HEK293 (cell line): ENCODE measurements at regions not wholly inside any gene's neighbourhood (a gene's known extent, or its start where the extent isn't known, plus 50 kb on each side); places are given as distances from the start of the nearest gene placed in this dataset.

Source experiments
- MZF1 ChIP-seq: fragments of 450-650 bp; formaldehyde crosslinking; IDR thresholded peaks from 2 replicates; pipeline ENCODE4 v1.5.1; 2017; ENCODE audit warnings: missing biosample characterization, missing genetic modification characterization, borderline replicate concordance
- RBAK ChIP-seq: fragments of 450-650 bp; formaldehyde crosslinking; IDR thresholded peaks from 2 replicates; pipeline ENCODE4 v1.5.1; 2016; ENCODE audit warnings: missing biosample characterization, missing genetic modification characterization
- TCF7L2 ChIP-seq: IDR thresholded peaks from 2 replicates; pipeline ENCODE4 v1.6.1; 2011; ENCODE audit warnings: low read depth, mild to moderate bottlenecking, inconsistent platforms, low read length, moderate library complexity, borderline replicate concordance
- YY1 ChIP-seq: fragments of 450-650 bp; formaldehyde crosslinking; IDR thresholded peaks from 2 replicates; pipeline ENCODE4 v1.5.1; 2018; ENCODE audit warnings: missing biosample characterization, missing genetic modification characterization
- ZIC2 ChIP-seq: fragments of 450-650 bp; formaldehyde crosslinking; IDR thresholded peaks from 2 replicates; pipeline ENCODE4 v1.5.1; 2016; ENCODE audit warnings: missing biosample characterization, missing genetic modification characterization
- ZNF302 ChIP-seq: fragments of 450-650 bp; formaldehyde crosslinking; IDR thresholded peaks from 2 replicates; pipeline ENCODE4 v1.5.1; 2016; ENCODE audit warnings: missing biosample characterization, missing genetic modification characterization, low read depth
- ZNF324 ChIP-seq: fragments of 450-650 bp; formaldehyde crosslinking; IDR thresholded peaks from 2 replicates; pipeline ENCODE4 v1.5.1; 2016; ENCODE audit warnings: missing biosample characterization, missing genetic modification characterization
- ZSCAN23 ChIP-seq: fragments of 450-650 bp; formaldehyde crosslinking; IDR thresholded peaks from 2 replicates; pipeline ENCODE4 v1.5.1; 2016; ENCODE audit warnings: missing biosample characterization, missing genetic modification characterization
- TF ChIP-seq, protein P1 (sequence below): fragments of 450-650 bp; formaldehyde crosslinking; IDR thresholded peaks from 2 replicates; pipeline ENCODE4 v1.5.1; 2016; ENCODE audit warnings: missing biosample characterization, missing genetic modification characterization, low read depth
- TF ChIP-seq, protein P2 (sequence below): fragments of 450-650 bp; formaldehyde crosslinking; IDR thresholded peaks from 2 replicates; pipeline ENCODE4 v1.5.1; 2016; ENCODE audit warnings: missing biosample characterization, missing genetic modification characterization
- TF ChIP-seq, protein P3 (sequence below): fragments of 450-650 bp; formaldehyde crosslinking; IDR thresholded peaks from 2 replicates; pipeline ENCODE4 v1.5.1; 2016; ENCODE audit warnings: missing biosample characterization, missing genetic modification characterization
- TF ChIP-seq, protein P4 (sequence below): fragments of 450-650 bp; formaldehyde crosslinking; IDR thresholded peaks from 2 replicates; pipeline ENCODE4 v1.5.1; 2017; ENCODE audit warnings: missing biosample characterization, missing genetic modification characterization

DNA sequence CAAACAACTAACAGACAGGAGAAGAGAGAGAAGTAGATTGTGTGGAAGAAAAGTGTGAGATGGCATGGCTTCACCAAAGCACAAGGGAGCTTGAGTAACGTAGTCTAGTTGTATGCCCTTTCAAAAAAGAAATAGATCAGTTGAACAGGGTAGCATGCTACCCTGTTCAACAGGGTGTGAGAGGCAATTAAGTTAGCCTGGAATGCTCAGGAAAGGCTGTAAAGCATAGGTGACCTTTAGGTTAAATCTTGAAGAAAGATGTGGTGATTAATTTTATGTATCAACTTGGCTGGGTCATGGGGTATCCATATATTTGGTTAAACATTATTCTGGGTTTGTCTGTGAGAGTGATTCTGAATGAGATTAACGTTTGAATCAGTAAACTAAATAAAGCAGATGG is 61.8 kb upstream of the ZC3H15 start:
- TF ChIP-seq, protein P1, sequence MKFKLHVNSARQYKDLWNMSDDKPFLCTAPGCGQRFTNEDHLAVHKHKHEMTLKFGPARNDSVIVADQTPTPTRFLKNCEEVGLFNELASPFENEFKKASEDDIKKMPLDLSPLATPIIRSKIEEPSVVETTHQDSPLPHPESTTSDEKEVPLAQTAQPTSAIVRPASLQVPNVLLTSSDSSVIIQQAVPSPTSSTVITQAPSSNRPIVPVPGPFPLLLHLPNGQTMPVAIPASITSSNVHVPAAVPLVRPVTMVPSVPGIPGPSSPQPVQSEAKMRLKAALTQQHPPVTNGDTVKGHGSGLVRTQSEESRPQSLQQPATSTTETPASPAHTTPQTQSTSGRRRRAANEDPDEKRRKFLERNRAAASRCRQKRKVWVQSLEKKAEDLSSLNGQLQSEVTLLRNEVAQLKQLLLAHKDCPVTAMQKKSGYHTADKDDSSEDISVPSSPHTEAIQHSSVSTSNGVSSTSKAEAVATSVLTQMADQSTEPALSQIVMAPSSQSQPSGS, result no peak
- no peak for TF ChIP-seq TCF7L2
- TF ChIP-seq YY1 (tag by site-specific recombination), result no peak
- TF ChIP-seq, protein P2, sequence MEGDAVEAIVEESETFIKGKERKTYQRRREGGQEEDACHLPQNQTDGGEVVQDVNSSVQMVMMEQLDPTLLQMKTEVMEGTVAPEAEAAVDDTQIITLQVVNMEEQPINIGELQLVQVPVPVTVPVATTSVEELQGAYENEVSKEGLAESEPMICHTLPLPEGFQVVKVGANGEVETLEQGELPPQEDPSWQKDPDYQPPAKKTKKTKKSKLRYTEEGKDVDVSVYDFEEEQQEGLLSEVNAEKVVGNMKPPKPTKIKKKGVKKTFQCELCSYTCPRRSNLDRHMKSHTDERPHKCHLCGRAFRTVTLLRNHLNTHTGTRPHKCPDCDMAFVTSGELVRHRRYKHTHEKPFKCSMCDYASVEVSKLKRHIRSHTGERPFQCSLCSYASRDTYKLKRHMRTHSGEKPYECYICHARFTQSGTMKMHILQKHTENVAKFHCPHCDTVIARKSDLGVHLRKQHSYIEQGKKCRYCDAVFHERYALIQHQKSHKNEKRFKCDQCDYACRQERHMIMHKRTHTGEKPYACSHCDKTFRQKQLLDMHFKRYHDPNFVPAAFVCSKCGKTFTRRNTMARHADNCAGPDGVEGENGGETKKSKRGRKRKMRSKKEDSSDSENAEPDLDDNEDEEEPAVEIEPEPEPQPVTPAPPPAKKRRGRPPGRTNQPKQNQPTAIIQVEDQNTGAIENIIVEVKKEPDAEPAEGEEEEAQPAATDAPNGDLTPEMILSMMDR (tag by site-specific recombination), result no peak
- no peak for TF ChIP-seq ZNF302 (tag by site-specific recombination)
- TF ChIP-seq, protein P3, sequence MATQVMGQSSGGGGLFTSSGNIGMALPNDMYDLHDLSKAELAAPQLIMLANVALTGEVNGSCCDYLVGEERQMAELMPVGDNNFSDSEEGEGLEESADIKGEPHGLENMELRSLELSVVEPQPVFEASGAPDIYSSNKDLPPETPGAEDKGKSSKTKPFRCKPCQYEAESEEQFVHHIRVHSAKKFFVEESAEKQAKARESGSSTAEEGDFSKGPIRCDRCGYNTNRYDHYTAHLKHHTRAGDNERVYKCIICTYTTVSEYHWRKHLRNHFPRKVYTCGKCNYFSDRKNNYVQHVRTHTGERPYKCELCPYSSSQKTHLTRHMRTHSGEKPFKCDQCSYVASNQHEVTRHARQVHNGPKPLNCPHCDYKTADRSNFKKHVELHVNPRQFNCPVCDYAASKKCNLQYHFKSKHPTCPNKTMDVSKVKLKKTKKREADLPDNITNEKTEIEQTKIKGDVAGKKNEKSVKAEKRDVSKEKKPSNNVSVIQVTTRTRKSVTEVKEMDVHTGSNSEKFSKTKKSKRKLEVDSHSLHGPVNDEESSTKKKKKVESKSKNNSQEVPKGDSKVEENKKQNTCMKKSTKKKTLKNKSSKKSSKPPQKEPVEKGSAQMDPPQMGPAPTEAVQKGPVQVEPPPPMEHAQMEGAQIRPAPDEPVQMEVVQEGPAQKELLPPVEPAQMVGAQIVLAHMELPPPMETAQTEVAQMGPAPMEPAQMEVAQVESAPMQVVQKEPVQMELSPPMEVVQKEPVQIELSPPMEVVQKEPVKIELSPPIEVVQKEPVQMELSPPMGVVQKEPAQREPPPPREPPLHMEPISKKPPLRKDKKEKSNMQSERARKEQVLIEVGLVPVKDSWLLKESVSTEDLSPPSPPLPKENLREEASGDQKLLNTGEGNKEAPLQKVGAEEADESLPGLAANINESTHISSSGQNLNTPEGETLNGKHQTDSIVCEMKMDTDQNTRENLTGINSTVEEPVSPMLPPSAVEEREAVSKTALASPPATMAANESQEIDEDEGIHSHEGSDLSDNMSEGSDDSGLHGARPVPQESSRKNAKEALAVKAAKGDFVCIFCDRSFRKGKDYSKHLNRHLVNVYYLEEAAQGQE, result no peak
- no peak for TF ChIP-seq RBAK (tag by site-specific recombination)
- TF ChIP-seq MZF1 (tag by site-specific recombination), result no peak
- TF ChIP-seq, protein P4, sequence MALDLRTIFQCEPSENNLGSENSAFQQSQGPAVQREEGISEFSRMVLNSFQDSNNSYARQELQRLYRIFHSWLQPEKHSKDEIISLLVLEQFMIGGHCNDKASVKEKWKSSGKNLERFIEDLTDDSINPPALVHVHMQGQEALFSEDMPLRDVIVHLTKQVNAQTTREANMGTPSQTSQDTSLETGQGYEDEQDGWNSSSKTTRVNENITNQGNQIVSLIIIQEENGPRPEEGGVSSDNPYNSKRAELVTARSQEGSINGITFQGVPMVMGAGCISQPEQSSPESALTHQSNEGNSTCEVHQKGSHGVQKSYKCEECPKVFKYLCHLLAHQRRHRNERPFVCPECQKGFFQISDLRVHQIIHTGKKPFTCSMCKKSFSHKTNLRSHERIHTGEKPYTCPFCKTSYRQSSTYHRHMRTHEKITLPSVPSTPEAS (tag by site-specific recombination), result no peak
- TF ChIP-seq ZNF324 (tag by site-specific recombination), result no peak
- no peak for TF ChIP-seq ZIC2
- TF ChIP-seq ZSCAN23 (tag by site-specific recombination), result no peak
